GM12878 (cell line): ENCODE measurements at regions not wholly inside any gene's neighbourhood (a gene's known extent, or its start where the extent isn't known, plus 50 kb on each side); places are given as distances from the start of the nearest gene placed in this dataset.

Source experiments
- ATAC-seq: fragments of 200-7000 bp; cut with Tn5 transposase; 3 replicates; pipeline ENCODE4 v1.9.1; 2020; ENCODE audit warnings: mild to moderate bottlenecking, moderate library complexity
- BruUV-seq: library from RNA; stranded (reverse); fragments of 400-500 nt; replicated peaks from 2 replicates; lab custom pipeline; 2021; lab: Mats Ljungman, UMichigan
- CTCF ChIA-PET: fragments of 300-600 bp; sonication (Branson Sonifier 250); formaldehyde crosslinking; extraction: SDS; loops from one replicate; lab custom pipeline; 2021; ENCODE audit warnings: inconsistent platforms; lab: Yijun Ruan, JAX
- POLR2A ChIA-PET: fragments of 350-600 bp; formaldehyde crosslinking; extraction: SDS; loops from one replicate; lab custom pipeline; 2021; ENCODE audit warnings: inconsistent platforms; lab: Charles Lee
- RAD21 ChIA-PET: fragments of 300-600 bp; sonication (Branson Sonifier 250); formaldehyde crosslinking; loops from one replicate; lab custom pipeline; 2023; ENCODE audit warnings: antibody characterized with exemption; ENCODE audit not compliant: unreplicated experiment; lab: Charles Lee
- SMC1A ChIA-PET: fragments of 300-600 bp; sonication (Branson Sonifier 250); formaldehyde crosslinking; loops from one replicate; lab custom pipeline; 2023; ENCODE audit not compliant: unreplicated experiment, uncharacterized antibody; lab: Charles Lee
- DNase-seq: peaks from one replicate; pipeline ENCODE4 v3.0.0-alpha.2; 2011; ENCODE audit warnings: low read depth, low spot score
- FAIRE-seq: peaks from 3 replicates; lab custom pipeline; 2011; peaks lifted over from hg19 to GRCh38; lab: Jason Lieb, UNC
- H2AFZ ChIP-seq: 2 replicates; pipeline ENCODE4 v1.6.0; 2011; ENCODE audit warnings: low read depth, low read length, control low read depth; ENCODE audit not compliant: control insufficient read depth
- H3K27ac ChIP-seq: 2 replicates; pipeline ENCODE4 v1.5.1; 2011; ENCODE audit warnings: control low read depth; ENCODE audit not compliant: control insufficient read depth, insufficient read depth
- H3K27me3 ChIP-seq, 2 experiments: replicated peaks in 1 of 2; 2 replicates each; pipeline versions ENCODE4 v1.6.0 to v1.6.1; 2011; ENCODE audit warnings: low read length in 1 of 2; ENCODE audit not compliant: control insufficient read depth in 2 of 2, insufficient read depth in 2 of 2
- H3K36me3 ChIP-seq, 2 experiments: 2 replicates each; pipeline ENCODE4 v1.5.1; 2011; ENCODE audit warnings: low read length in 1 of 2; ENCODE audit not compliant: control insufficient read depth in 2 of 2, insufficient read depth in 2 of 2
- H3K4me1 ChIP-seq: 2 replicates; pipeline ENCODE4 v1.6.1; 2011; ENCODE audit warnings: mild to moderate bottlenecking, low read length, moderate library complexity, mixed read lengths; ENCODE audit not compliant: control insufficient read depth, insufficient read depth
- H3K4me2 ChIP-seq: 2 replicates; pipeline ENCODE4 v1.6.0; 2011; ENCODE audit warnings: control low read depth; ENCODE audit not compliant: control insufficient read depth, insufficient read depth
- H3K4me3 ChIP-seq: fragments of 200-600 bp; sonication (generic); 2 replicates; pipeline ENCODE4 v1.5.1; 2016
- H3K79me2 ChIP-seq: 2 replicates; pipeline ENCODE4 v1.6.0; 2011; ENCODE audit warnings: low read length; ENCODE audit not compliant: control insufficient read depth, insufficient read depth
- H3K9ac ChIP-seq: 2 replicates; pipeline ENCODE4 v1.8.0; 2011; ENCODE audit warnings: low read length, control low read depth, mixed read lengths; ENCODE audit not compliant: control insufficient read depth, insufficient read depth
- H3K9me3 ChIP-seq: replicated peaks from 3 replicates; pipeline ENCODE4 v1.5.1; 2011; ENCODE audit warnings: mild to moderate bottlenecking, low read length; ENCODE audit not compliant: control insufficient read depth, insufficient read depth
- H4K20me1 ChIP-seq: 2 replicates; pipeline ENCODE4 v1.6.0; 2011; ENCODE audit not compliant: control insufficient read depth, insufficient read depth
- BRCA1 ChIP-seq: IDR thresholded peaks from 2 replicates; pipeline ENCODE4 v1.6.1; 2011; ENCODE audit warnings: low read depth, low read length, improper control_type of control experiment
- ETV6 ChIP-seq, 2 experiments: fragments of 450-650 bp in 1 of 2; IDR thresholded peaks in 1 of 2; conservative IDR thresholded peaks in 1 of 2; 2 replicates each; pipeline ENCODE4 v1.6.1; 2014; ENCODE audit warnings: antibody characterized with exemption in 1 of 2, borderline replicate concordance in 1 of 2, low read depth in 1 of 2, mild to moderate bottlenecking in 1 of 2, moderate library complexity in 1 of 2
- FOXM1 ChIP-seq: IDR thresholded peaks from 2 replicates; pipeline ENCODE4 v1.6.1; 2012; ENCODE audit warnings: low read depth, mild to moderate bottlenecking, inconsistent platforms, low read length, moderate library complexity
- MEF2B ChIP-seq: fragments of 450-650 bp; IDR thresholded peaks from 2 replicates; pipeline ENCODE4 v1.6.1; 2018; ENCODE audit warnings: mild to moderate bottlenecking, moderate library complexity; ENCODE audit not compliant: partially characterized antibody, poor library complexity, severe bottlenecking
- NFIC ChIP-seq: IDR thresholded peaks from 2 replicates; pipeline ENCODE4 v1.6.1; 2012; ENCODE audit warnings: low read depth, mild to moderate bottlenecking, inconsistent platforms, low read length, moderate library complexity
- TARDBP ChIP-seq: IDR thresholded peaks from 2 replicates; pipeline ENCODE4 v1.6.1; 2016; ENCODE audit warnings: borderline replicate concordance
- ZBED1 ChIP-seq: IDR thresholded peaks from 2 replicates; pipeline ENCODE4 v1.6.1; 2016; ENCODE audit warnings: borderline replicate concordance
- WGBS: methylation state at CpG from one replicate; pipeline ENCODE4 v1.1.6; 2016; ENCODE audit warnings: low lambda C conversion rate; ENCODE audit not compliant: insufficient replicate concordance, insufficient coverage; ENCODE audit errors: missing lambda C conversion rate; 5-methylcytosine and 5-hydroxymethylcytosine counted together
- in situ Hi-C: fragments of 300-500 bp; cut with MboI; formaldehyde crosslinking; loops from 9 replicates; pipeline ENCODE4 v1.14.3; 2018; ENCODE audit warnings: mixed read lengths
- intact Hi-C: fragments of 100-400 bp; cut with micrococcal nuclease; formaldehyde crosslinking; loops from one replicate; pipeline ENCODE4 v1.14.2; 2022; ENCODE audit not compliant: unreplicated experiment
- TF ChIP-seq, protein P1 (sequence below): IDR thresholded peaks from 2 replicates; pipeline ENCODE4 v1.6.1; 2012; ENCODE audit warnings: low read depth, low read length, improper control_type of control experiment
- TF ChIP-seq, protein P2 (sequence below): IDR thresholded peaks from 2 replicates; pipeline ENCODE4 v1.6.1; 2011; ENCODE audit warnings: low read depth, low read length, improper control_type of control experiment, borderline replicate concordance

DNA sequence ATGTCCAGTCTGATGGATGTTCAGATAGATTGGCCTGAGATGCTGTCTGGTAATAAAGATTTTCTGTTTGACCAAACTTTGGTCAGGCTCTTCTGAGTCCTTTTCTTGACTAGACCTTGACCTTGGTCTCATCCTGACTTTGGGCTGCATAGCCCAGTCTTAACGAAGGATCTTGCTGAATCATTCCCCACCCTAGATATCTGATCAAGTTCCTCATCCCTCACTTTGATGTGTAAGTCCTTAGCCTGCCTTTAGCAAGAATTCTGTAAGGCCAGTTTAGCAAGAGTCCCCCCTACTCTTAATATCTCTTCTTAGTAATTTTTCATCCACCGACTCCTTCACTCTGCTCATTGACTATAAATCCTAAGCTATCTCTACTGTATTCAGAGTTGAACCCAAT lies 244.4 kb upstream of the JADE1 start:
- no peaks in the 10 kb centered on the region for H3K79me2 ChIP-seq
- no peak overlapping the region for H2AFZ ChIP-seq
- H3K9me3 ChIP-seq: no peaks in the 10 kb centered on the region
- no peak overlapping the region for H3K4me3 ChIP-seq
- TF ChIP-seq TARDBP: no peak
- TF ChIP-seq, protein P1, sequence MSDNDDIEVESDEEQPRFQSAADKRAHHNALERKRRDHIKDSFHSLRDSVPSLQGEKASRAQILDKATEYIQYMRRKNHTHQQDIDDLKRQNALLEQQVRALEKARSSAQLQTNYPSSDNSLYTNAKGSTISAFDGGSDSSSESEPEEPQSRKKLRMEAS: no peak
- TF ChIP-seq NFIC: no peak
- TF ChIP-seq, protein P2, sequence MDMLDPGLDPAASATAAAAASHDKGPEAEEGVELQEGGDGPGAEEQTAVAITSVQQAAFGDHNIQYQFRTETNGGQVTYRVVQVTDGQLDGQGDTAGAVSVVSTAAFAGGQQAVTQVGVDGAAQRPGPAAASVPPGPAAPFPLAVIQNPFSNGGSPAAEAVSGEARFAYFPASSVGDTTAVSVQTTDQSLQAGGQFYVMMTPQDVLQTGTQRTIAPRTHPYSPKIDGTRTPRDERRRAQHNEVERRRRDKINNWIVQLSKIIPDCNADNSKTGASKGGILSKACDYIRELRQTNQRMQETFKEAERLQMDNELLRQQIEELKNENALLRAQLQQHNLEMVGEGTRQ: no peak
- no peak for TF ChIP-seq BRCA1
- TF ChIP-seq MEF2B: no peak
- no peak for TF ChIP-seq FOXM1
- no peak for TF ChIP-seq ZBED1
- no peak for TF ChIP-seq ETV6 (conservative IDR thresholded peaks at IDR 0.05 in 1 of 2, IDR thresholded peaks at IDR 0.05 in 1 of 2; ENCODE audit: borderline replicate concordance in 1 of 2, low read depth in 1 of 2)
- no peaks in the 10 kb centered on the region for H4K20me1 ChIP-seq
- no peaks in the 10 kb centered on the region for H3K4me1 ChIP-seq
- ChIA-PET SMC1A (interaction anchor here (0.8 to 3.6 kb wide), 2 partner anchors 12 to 110 kb away, joined by 4 to 17 read pairs; no protein-coding TSS in a partner anchor), POLR2A (no interaction called here), CTCF (interaction anchor here (1.2 to 2.0 kb wide), 3 partner anchors 11 to 258 kb away, joined by 3 to 7 read pairs (median 5); no protein-coding TSS in a partner anchor), RAD21 (no interaction called here)
- no TSS peak for BruUV-seq
- FAIRE-seq (no peak), DNase-seq (no peak), ATAC-seq (no peak)
- no peak overlapping the region for H3K9ac ChIP-seq
- H3K27me3 ChIP-seq: no peaks in the 10 kb centered on the region; a peak in 1 of 4 replicates
- intact Hi-C loops: loop anchor here (2.0 to 5.0 kb wide), 2 partner anchors 227 to 244 kb away; partner anchors contain the start of gene JADE1
- H3K4me2 ChIP-seq: no peak overlapping the region
- no peaks in the 10 kb centered on the region for H3K36me3 ChIP-seq
- 29% methylated on average over 2 of the region's 2 CpGs for WGBS
- in situ Hi-C loops: loop anchor here (5.0 kb wide), 1 partner anchor 297 kb away; no protein-coding TSS in a partner anchor
- no peak overlapping the region for H3K27ac ChIP-seq
